ENCODE measurements at regions not wholly inside any gene's neighbourhood (a gene's known extent, or its start where the extent isn't known, plus 50 kb on each side); places are given as distances from the start of the nearest gene placed in this dataset.

GRCh38 chr2:41414486-41415230 is 633.2 kb upstream of the PKDCC start:
- peak; percentile 74 for TF ChIP-seq CTCF (conservative IDR thresholded peaks at IDR 0.05; ENCODE audit: control insufficient read depth, insufficient read depth, low read depth, low read length)
- no peak overlapping the region for H3K4me3 ChIP-seq (ENCODE audit: control insufficient read depth, low read depth, low read length)
- peak; percentile 48 for DNase-seq (ENCODE audit: low read depth)

GRCh38 chr2:41417511-41417910 is 630.3 kb upstream of the PKDCC start:
- TF ChIP-seq CTCF (conservative IDR thresholded peaks at IDR 0.05; ENCODE audit: control insufficient read depth, insufficient read depth, low read depth, low read length): no peak
- no peak overlapping the region for H3K4me3 ChIP-seq (ENCODE audit: control insufficient read depth, low read depth, low read length)
- no peak for DNase-seq (ENCODE audit: low read depth)

GRCh38 chr2:41420219-41420618 is 627.6 kb upstream of the PKDCC start:
- no peak for TF ChIP-seq CTCF (conservative IDR thresholded peaks at IDR 0.05; ENCODE audit: control insufficient read depth, insufficient read depth, low read depth, low read length)
- H3K4me3 ChIP-seq (ENCODE audit: control insufficient read depth, low read depth, low read length): no peak overlapping the region
- DNase-seq (ENCODE audit: low read depth): no peak

GRCh38 chr2:41420872-41421271 is 626.9 kb upstream of the PKDCC start:
- no peak overlapping the region for H3K4me3 ChIP-seq (ENCODE audit: control insufficient read depth, low read depth, low read length)
- no peak for DNase-seq (ENCODE audit: low read depth)
- no peak for TF ChIP-seq CTCF (conservative IDR thresholded peaks at IDR 0.05; ENCODE audit: control insufficient read depth, insufficient read depth, low read depth, low read length)

GRCh38 chr2:41431756-41432155 is 616.1 kb upstream of the PKDCC start:
- no peak for DNase-seq (ENCODE audit: low read depth)
- no peak overlapping the region for H3K4me3 ChIP-seq (ENCODE audit: control insufficient read depth, low read depth, low read length)
- TF ChIP-seq CTCF (conservative IDR thresholded peaks at IDR 0.05; ENCODE audit: control insufficient read depth, insufficient read depth, low read depth, low read length): no peak

- TF ChIP-seq CTCF (conservative IDR thresholded peaks at IDR 0.05; ENCODE audit: control insufficient read depth, insufficient read depth, low read depth, low read length): no peak
- DNase-seq (ENCODE audit: low read depth): no peak
- no peak overlapping the region for H3K4me3 ChIP-seq (ENCODE audit: control insufficient read depth, low read depth, low read length)
Observed at GRCh38 chr2:41432459-41432858, 615.4 kb upstream of the PKDCC start.

Measured in fibroblast of mammary gland (primary cell).